ENCODE measurements at regions not wholly inside any gene's neighbourhood (a gene's known extent, or its start where the extent isn't known, plus 50 kb on each side); places are given as distances from the start of the nearest gene placed in this dataset.

GRCh38 chr9:135356796-135357195 lies 122.8 kb upstream of the PPP1R26 start:
- TF ChIP-seq CTCF (IDR thresholded peaks at IDR 0.05), result no peak
- TF ChIP-seq POLR2A (IDR thresholded peaks at IDR 0.05), result no peak

Measured in right lobe of liver (tissue), 4 donors.